CD14-positive monocyte (primary cell): ENCODE measurements at regions not wholly inside any gene's neighbourhood (a gene's known extent, or its start where the extent isn't known, plus 50 kb on each side); places are given as distances from the start of the nearest gene placed in this dataset.

ENCODE experiments used
- DNase-seq, 3 donors: peaks; one replicate each; pipeline ENCODE4 v3.0.0-alpha.2; 2011 to 2022
- H2AFZ ChIP-seq: 2 replicates; pipeline ENCODE4 v1.6.0; 2012; ENCODE audit warnings: mild to moderate bottlenecking, low read depth, low read length, inconsistent platforms; ENCODE audit not compliant: insufficient read depth, poor library complexity, severe bottlenecking
- H3K27ac ChIP-seq, 2 donors: 1 replicate in 1 of 2; 2 replicates in 1 of 2; pipeline ENCODE4 v1.5.1; 2012 to 2013; ENCODE audit warnings: low read length in 2 of 2, control low read depth in 1 of 2, inconsistent platforms in 1 of 2, low read depth in 1 of 2, mild to moderate bottlenecking in 1 of 2
- H3K27me3 ChIP-seq, 2 donors: one replicate each; pipeline versions ENCODE4 v1.6.0 to v1.6.1; 2011 to 2013; ENCODE audit warnings: low read length in 2 of 2; ENCODE audit not compliant: control insufficient read depth in 2 of 2, insufficient read depth in 2 of 2
- H3K36me3 ChIP-seq, 2 donors: replicated peaks in 1 of 2; 1 replicate in 1 of 2; 2 replicates in 1 of 2; pipeline versions ENCODE4 v1.5.1 to v1.6.1; 2012 to 2013; ENCODE audit warnings: low read length in 2 of 2, control low read depth in 1 of 2, inconsistent platforms in 1 of 2, mild to moderate bottlenecking in 1 of 2; ENCODE audit not compliant: insufficient read depth in 2 of 2, control insufficient read depth in 1 of 2
- H3K4me1 ChIP-seq, 2 donors: 1 replicate in 1 of 2; 2 replicates in 1 of 2; pipeline versions ENCODE4 v1.5.1 to v1.6.1; 2012 to 2013; ENCODE audit warnings: low read length in 2 of 2, control low read depth in 1 of 2, inconsistent platforms in 1 of 2, mild to moderate bottlenecking in 1 of 2, moderate library complexity in 1 of 2; ENCODE audit not compliant: insufficient read depth in 2 of 2, control insufficient read depth in 1 of 2
- H3K4me2 ChIP-seq: replicated peaks from 2 replicates; pipeline ENCODE3; 2012; ENCODE audit warnings: low read length, moderate library complexity, mild to moderate bottlenecking; ENCODE audit not compliant: poor library complexity, severe bottlenecking; ENCODE audit errors: extremely low read depth
- H3K4me3 ChIP-seq, 3 experiments: fragments of 200-600 bp in 1 of 3; sonication (generic) in 1 of 3; replicated peaks in 1 of 3; 1 replicate in 2 of 3; 2 replicates in 1 of 3; pipeline ENCODE4 v1.5.1; 2011 to 2013; ENCODE audit warnings: low read length in 3 of 3, mild to moderate bottlenecking in 3 of 3, control low read depth in 2 of 3, low read depth in 2 of 3, inconsistent platforms in 1 of 3, moderate library complexity in 1 of 3
- H3K79me2 ChIP-seq: 2 replicates; pipeline ENCODE4 v1.6.0; 2012; ENCODE audit warnings: mild to moderate bottlenecking, control low read depth, inconsistent platforms, low read length, moderate library complexity; ENCODE audit not compliant: insufficient read depth
- H3K9ac ChIP-seq: 2 replicates; pipeline ENCODE4 v1.6.0; 2017; ENCODE audit warnings: low read length, mild to moderate bottlenecking; ENCODE audit not compliant: insufficient read depth, poor library complexity, severe bottlenecking
- H3K9me3 ChIP-seq, 2 donors: replicated peaks in 1 of 2; 1 replicate in 1 of 2; 2 replicates in 1 of 2; pipeline versions ENCODE4 v1.5.1 to v1.6.1; 2012 to 2013; ENCODE audit warnings: low read length in 2 of 2, control low read depth in 1 of 2; ENCODE audit not compliant: control insufficient read depth in 1 of 2, insufficient read depth in 1 of 2
- H4K20me1 ChIP-seq: 2 replicates; pipeline ENCODE4 v1.6.0; 2012; ENCODE audit warnings: mild to moderate bottlenecking, low read length, control low read depth, moderate library complexity; ENCODE audit not compliant: insufficient read depth
- H3K27ac Mint-ChIP-seq, 7 donors: one replicate each; pipeline ENCODE4 v1.8.0; 2020; ENCODE audit warnings: mild to moderate bottlenecking in 7 of 7, mixed read lengths in 7 of 7, moderate library complexity in 6 of 7, inconsistent platforms in 2 of 7
- H3K27me3 Mint-ChIP-seq, 3 donors: one replicate each; pipeline ENCODE4 v1.8.0; 2021 to 2022; ENCODE audit warnings: low read depth in 3 of 3, mild to moderate bottlenecking in 3 of 3, mixed read lengths in 3 of 3, moderate library complexity in 3 of 3, inconsistent platforms in 1 of 3
- H3K36me3 Mint-ChIP-seq, 2 donors: one replicate each; pipeline ENCODE4 v1.8.0; 2020; ENCODE audit warnings: mixed read lengths in 2 of 2, inconsistent platforms in 1 of 2, mild to moderate bottlenecking in 1 of 2
- H3K4me1 Mint-ChIP-seq: one replicate; pipeline ENCODE4 v1.8.0; 2020; ENCODE audit warnings: mild to moderate bottlenecking, mixed read lengths
- H3K4me3 Mint-ChIP-seq, 2 donors: one replicate each; pipeline ENCODE4 v1.8.0; 2020; ENCODE audit warnings: mild to moderate bottlenecking in 2 of 2, mixed read lengths in 2 of 2, moderate library complexity in 1 of 2
- H3K9me3 Mint-ChIP-seq, 7 donors: one replicate each; pipeline ENCODE4 v1.8.0; 2020 to 2022; ENCODE audit warnings: mixed read lengths in 7 of 7, mild to moderate bottlenecking in 6 of 7, moderate library complexity in 6 of 7, inconsistent platforms in 2 of 7
- whole genome bisulfite sequencing: methylation state at CpG from one replicate; pipeline ENCODE4 v1.1.5; 2013; ENCODE audit warnings: missing lambda C conversion rate; ENCODE audit not compliant: insufficient coverage; 5-methylcytosine and 5-hydroxymethylcytosine counted together
- intact Hi-C, 2 donors: fragments of 100-400 bp; cut with micrococcal nuclease; formaldehyde crosslinking; loops; one replicate each; pipeline versions ENCODE4 v1.15.0 to v1.15.1; 2023
- TF ChIP-seq, protein P1 (sequence below): fragments of 200-600 bp; IDR thresholded peaks from one replicate; pipeline ENCODE4 v1.8.0; 2022; ENCODE audit warnings: antibody characterized with exemption, mild to moderate bottlenecking

DNA sequence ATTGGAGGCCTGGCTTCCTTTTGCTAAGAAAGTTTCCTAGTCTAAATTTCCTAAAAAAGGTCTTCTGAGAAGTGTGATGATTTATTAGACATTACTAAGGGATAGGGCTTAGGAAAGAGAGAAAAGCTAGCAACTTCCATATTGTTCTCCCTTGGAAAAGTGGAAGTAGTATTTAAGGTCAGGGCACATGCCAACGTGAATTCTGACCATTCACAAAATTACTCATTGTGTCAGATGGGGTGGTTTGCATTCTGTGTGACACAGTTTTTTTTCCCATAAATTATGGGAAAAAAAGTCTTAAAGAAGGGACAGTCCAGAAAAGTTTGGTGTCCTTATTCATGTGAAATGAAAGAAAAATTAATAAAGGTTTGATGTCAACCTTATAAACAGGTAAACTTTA is 110.0 kb upstream of the ARRDC3 start:
- no peak overlapping the region for H3K9ac ChIP-seq
- H3K36me3 Mint-ChIP-seq, result no peaks in the 10 kb centered on the region
- peaks cover 0 to 5% (median 4%) of the 10 kb centered on the region in 3 donors for H3K27me3 Mint-ChIP-seq
- no peak overlapping the region for H2AFZ ChIP-seq
- H3K27ac ChIP-seq, result no peak overlapping the region
- H3K36me3 ChIP-seq, result no peaks in the 10 kb centered on the region
- no peaks in the 10 kb centered on the region for H3K4me1 ChIP-seq
- no peaks in the 10 kb centered on the region for H4K20me1 ChIP-seq
- H3K9me3 Mint-ChIP-seq, result no peaks in the 10 kb centered on the region
- TF ChIP-seq, protein P1, sequence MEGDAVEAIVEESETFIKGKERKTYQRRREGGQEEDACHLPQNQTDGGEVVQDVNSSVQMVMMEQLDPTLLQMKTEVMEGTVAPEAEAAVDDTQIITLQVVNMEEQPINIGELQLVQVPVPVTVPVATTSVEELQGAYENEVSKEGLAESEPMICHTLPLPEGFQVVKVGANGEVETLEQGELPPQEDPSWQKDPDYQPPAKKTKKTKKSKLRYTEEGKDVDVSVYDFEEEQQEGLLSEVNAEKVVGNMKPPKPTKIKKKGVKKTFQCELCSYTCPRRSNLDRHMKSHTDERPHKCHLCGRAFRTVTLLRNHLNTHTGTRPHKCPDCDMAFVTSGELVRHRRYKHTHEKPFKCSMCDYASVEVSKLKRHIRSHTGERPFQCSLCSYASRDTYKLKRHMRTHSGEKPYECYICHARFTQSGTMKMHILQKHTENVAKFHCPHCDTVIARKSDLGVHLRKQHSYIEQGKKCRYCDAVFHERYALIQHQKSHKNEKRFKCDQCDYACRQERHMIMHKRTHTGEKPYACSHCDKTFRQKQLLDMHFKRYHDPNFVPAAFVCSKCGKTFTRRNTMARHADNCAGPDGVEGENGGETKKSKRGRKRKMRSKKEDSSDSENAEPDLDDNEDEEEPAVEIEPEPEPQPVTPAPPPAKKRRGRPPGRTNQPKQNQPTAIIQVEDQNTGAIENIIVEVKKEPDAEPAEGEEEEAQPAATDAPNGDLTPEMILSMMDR, result no peak
- no peak overlapping the region for H3K27ac Mint-ChIP-seq
- no CpG with 5 or more reads among the region's 1 CpG for WGBS
- peaks cover 3% of the 10 kb centered on the region for H3K4me1 Mint-ChIP-seq
- no peak overlapping the region for H3K4me3 ChIP-seq
- H3K27me3 ChIP-seq, result no peaks in the 10 kb centered on the region
- no peak overlapping the region for H3K4me2 ChIP-seq
- DNase-seq, result no peak
- intact Hi-C loops, result no loop called here
- no peaks in the 10 kb centered on the region for H3K9me3 ChIP-seq
- no peaks in the 10 kb centered on the region for H3K79me2 ChIP-seq
- H3K4me3 Mint-ChIP-seq, result no peak overlapping the region

DNA sequence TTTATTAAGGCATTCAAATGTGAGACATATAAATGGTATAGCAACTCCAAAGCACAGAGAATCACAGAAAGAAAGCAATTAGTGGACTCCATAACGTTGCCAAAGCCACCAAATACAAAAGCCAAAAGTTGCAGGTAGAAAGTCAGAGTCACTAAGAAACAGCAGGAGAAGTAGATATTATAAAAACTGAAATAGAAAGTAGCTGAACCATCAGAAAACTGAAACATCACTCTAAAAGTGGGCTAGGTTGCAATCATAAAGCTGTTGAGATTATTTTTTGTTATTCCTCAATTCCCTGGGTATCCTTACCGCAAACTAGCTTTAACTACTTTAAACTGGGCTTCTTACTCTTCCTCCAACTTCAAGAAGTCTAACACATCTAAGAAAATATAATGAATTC is 108.1 kb upstream of the ARRDC3 start:
- Histone ChIP-seq H3K4me3 (no peak overlapping the region), H3K27me3 (no peaks in the 10 kb centered on the region), H3K9ac (no peak overlapping the region), H3K4me2 (no peak overlapping the region), H2AFZ (no peak overlapping the region), H4K20me1 (no peaks in the 10 kb centered on the region), H3K36me3 (no peaks in the 10 kb centered on the region), H3K79me2 (no peaks in the 10 kb centered on the region), H3K27ac (no peak overlapping the region), H3K4me1 (no peaks in the 10 kb centered on the region), H3K9me3 (no peaks in the 10 kb centered on the region)
- Mint-ChIP-seq H3K27ac (no peak overlapping the region), H3K27me3 (peaks cover 0 to 5% (median 0%) of the 10 kb centered on the region in 3 donors), H3K4me1 (peaks cover 3% of the 10 kb centered on the region), H3K9me3 (peaks cover 0 to 3% (median 0%) of the 10 kb centered on the region in 7 donors), H3K36me3 (no peaks in the 10 kb centered on the region), H3K4me3 (no peak overlapping the region)
- no CpG with 5 or more reads among the region's 2 CpGs for WGBS
- intact Hi-C loops, result no loop called here
- TF ChIP-seq, protein P1, result no peak
- no peak for DNase-seq
